Spleen (tissue), 7 donors: ENCODE measurements at regions not wholly inside any gene's neighbourhood (a gene's known extent, or its start where the extent isn't known, plus 50 kb on each side); places are given as distances from the start of the nearest gene placed in this dataset.

Experiments used
- POLR2A ChIP-seq, 3 donors: fragments of 450-650 bp; IDR thresholded peaks; one replicate each; pipeline ENCODE4 v1.5.1; 2017; ENCODE audit warnings: antibody characterized with exemption in 3 of 3, mild to moderate bottlenecking in 1 of 3
- POLR2AphosphoS5 ChIP-seq, 3 donors: sonication (generic); formaldehyde crosslinking; IDR thresholded peaks; one replicate each; pipeline ENCODE4 v1.5.1; 2017; ENCODE audit warnings: antibody characterized with exemption in 3 of 3
- TF ChIP-seq, protein P1 (sequence below), 11 experiments: fragments of 200-600 bp in 7 of 11; fragments of 450-650 bp in 4 of 11; sonication (generic) in 4 of 11; IDR thresholded peaks in 8 of 11; conservative IDR thresholded peaks in 3 of 11; 1 replicate in 7 of 11; 2 replicates in 4 of 11; pipeline versions ENCODE4 v1.4.0 to v1.8.0; 2016 to 2021; ENCODE audit warnings: antibody characterized with exemption in 11 of 11, inconsistent platforms in 4 of 11, mild to moderate bottlenecking in 1 of 11
- donor health status: DM: no; HTN: no; CAD: no; lungs with moderate emphysema.
- donor health status: DM: no; HTN: no; CAD: no.
- donor health status: DM: no; HTN: no; CAD: no.

DNA sequence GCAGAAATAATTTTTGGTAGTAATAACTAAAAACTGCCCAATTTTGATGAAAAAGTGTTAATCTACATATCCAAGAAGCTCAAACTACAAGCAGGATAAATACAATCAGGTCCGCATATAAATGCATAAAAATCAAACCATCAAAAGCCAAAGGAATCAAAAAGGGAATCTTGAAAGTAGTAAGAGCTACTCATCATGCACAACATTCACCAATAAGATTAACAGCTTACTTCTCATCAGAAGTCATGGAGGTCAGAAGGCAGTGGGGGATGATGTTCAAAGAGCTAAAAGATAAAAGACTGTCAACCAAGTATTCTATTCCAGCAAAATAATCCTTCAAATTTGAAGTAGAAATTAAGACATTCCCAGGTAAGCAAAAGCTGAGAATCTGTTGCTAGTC is 76.4 kb downstream of the CRPPA start:
- TF ChIP-seq, protein P1, sequence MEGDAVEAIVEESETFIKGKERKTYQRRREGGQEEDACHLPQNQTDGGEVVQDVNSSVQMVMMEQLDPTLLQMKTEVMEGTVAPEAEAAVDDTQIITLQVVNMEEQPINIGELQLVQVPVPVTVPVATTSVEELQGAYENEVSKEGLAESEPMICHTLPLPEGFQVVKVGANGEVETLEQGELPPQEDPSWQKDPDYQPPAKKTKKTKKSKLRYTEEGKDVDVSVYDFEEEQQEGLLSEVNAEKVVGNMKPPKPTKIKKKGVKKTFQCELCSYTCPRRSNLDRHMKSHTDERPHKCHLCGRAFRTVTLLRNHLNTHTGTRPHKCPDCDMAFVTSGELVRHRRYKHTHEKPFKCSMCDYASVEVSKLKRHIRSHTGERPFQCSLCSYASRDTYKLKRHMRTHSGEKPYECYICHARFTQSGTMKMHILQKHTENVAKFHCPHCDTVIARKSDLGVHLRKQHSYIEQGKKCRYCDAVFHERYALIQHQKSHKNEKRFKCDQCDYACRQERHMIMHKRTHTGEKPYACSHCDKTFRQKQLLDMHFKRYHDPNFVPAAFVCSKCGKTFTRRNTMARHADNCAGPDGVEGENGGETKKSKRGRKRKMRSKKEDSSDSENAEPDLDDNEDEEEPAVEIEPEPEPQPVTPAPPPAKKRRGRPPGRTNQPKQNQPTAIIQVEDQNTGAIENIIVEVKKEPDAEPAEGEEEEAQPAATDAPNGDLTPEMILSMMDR (IDR thresholded peaks at IDR 0.05 in 8 of 11, conservative IDR thresholded peaks at IDR 0.05 in 3 of 11) = no peak
- no peak for TF ChIP-seq POLR2A (IDR thresholded peaks at IDR 0.05)
- no peak for TF ChIP-seq POLR2AphosphoS5 (IDR thresholded peaks at IDR 0.05)
